IMR-90 (cell line): ENCODE measurements at regions not wholly inside any gene's neighbourhood (a gene's known extent, or its start where the extent isn't known, plus 50 kb on each side); places are given as distances from the start of the nearest gene placed in this dataset.
A peak's percentile ranks its signal among the peaks of the same experiment; 100 is the strongest.

ENCODE experiments used
- ATAC-seq: fragments of 200-7000 bp; cut with Tn5 transposase; 2 replicates; pipeline ENCODE4 v1.9.1; 2020; ENCODE audit warnings: low read depth, mild to moderate bottlenecking, moderate library complexity
- BruUV-seq: library from RNA; stranded (reverse); fragments of 400-500 nt; replicated peaks from 2 replicates; lab custom pipeline; 2021; lab: Mats Ljungman, UMichigan
- CTCF ChIA-PET: fragments of 300-600 bp; formaldehyde crosslinking; extraction: SDS; loops from one replicate; lab custom pipeline; 2021; ENCODE audit warnings: antibody characterized with exemption; lab: Yijun Ruan, JAX
- POLR2A ChIA-PET: fragments of 300-600 bp; sonication (Branson Sonifier 250); formaldehyde crosslinking; loops from one replicate; lab custom pipeline; 2022; ENCODE audit warnings: antibody characterized with exemption; ENCODE audit not compliant: unreplicated experiment; lab: Charles Lee
- DNase-seq: peaks from one replicate; pipeline ENCODE4 v3.0.0; 2013
- H2AFZ ChIP-seq: replicated peaks from 2 replicates; pipeline ENCODE3; 2013; ENCODE audit warnings: low read length, mild to moderate bottlenecking; ENCODE audit not compliant: poor library complexity
- H2AK5ac ChIP-seq: 2 replicates; pipeline ENCODE4 v1.6.1; 2013; ENCODE audit warnings: low read depth, low read length, inconsistent platforms
- H2AK9ac ChIP-seq: replicated peaks from 2 replicates; pipeline ENCODE3; 2013; ENCODE audit warnings: mild to moderate bottlenecking, low read depth, low read length, moderate library complexity; ENCODE audit not compliant: poor library complexity
- H2BK120ac ChIP-seq: 2 replicates; pipeline ENCODE4 v1.6.1; 2013; ENCODE audit warnings: low read depth, low read length, inconsistent platforms
- H2BK15ac ChIP-seq: 3 replicates; pipeline ENCODE4 v1.6.1; 2013; ENCODE audit warnings: low read depth, low read length, inconsistent platforms
- H2BK20ac ChIP-seq: 2 replicates; pipeline ENCODE4 v1.6.1; 2013; ENCODE audit warnings: low read depth, mild to moderate bottlenecking, inconsistent platforms, low read length, moderate library complexity
- H2BK5ac ChIP-seq: 2 replicates; pipeline ENCODE4 v1.6.1; 2013; ENCODE audit warnings: mild to moderate bottlenecking, low read depth, low read length, inconsistent platforms; ENCODE audit not compliant: poor library complexity, severe bottlenecking
- H3K14ac ChIP-seq: replicated peaks from 2 replicates; pipeline ENCODE4 v1.6.1; 2013; ENCODE audit warnings: low read depth, low read length, inconsistent platforms
- H3K18ac ChIP-seq: 2 replicates; pipeline ENCODE4 v1.6.1; 2013; ENCODE audit warnings: low read depth, low read length, control low read depth
- H3K23ac ChIP-seq: 2 replicates; pipeline ENCODE4 v1.6.1; 2013; ENCODE audit warnings: low read depth, low read length, inconsistent platforms
- H3K27ac ChIP-seq: 2 replicates; pipeline ENCODE4 v1.5.1; 2013; ENCODE audit warnings: mild to moderate bottlenecking, control low read depth, low read length; ENCODE audit not compliant: insufficient read depth
- H3K27me3 ChIP-seq: 2 replicates; pipeline ENCODE4 v1.6.1; 2013; ENCODE audit warnings: low read length; ENCODE audit not compliant: control insufficient read depth, insufficient read depth
- H3K36me3 ChIP-seq: 2 replicates; pipeline ENCODE4 v1.6.1; 2013; ENCODE audit warnings: low read length, mixed read lengths; ENCODE audit not compliant: control insufficient read depth, insufficient read depth
- H3K4ac ChIP-seq: 2 replicates; pipeline ENCODE4 v1.6.1; 2013; ENCODE audit warnings: low read depth, low read length, inconsistent platforms
- H3K4me1 ChIP-seq: 2 replicates; pipeline ENCODE4 v1.6.1; 2013; ENCODE audit warnings: low read length, mixed read lengths; ENCODE audit not compliant: control insufficient read depth, insufficient read depth
- H3K4me2 ChIP-seq: 2 replicates; pipeline ENCODE4 v1.6.1; 2013; ENCODE audit warnings: low read depth, mild to moderate bottlenecking, control low read depth, low read length, moderate library complexity
- H3K4me3 ChIP-seq: 2 replicates; pipeline ENCODE4 v1.5.1; 2013; ENCODE audit warnings: low read depth, mild to moderate bottlenecking, control low read depth, low read length, moderate library complexity; ENCODE audit not compliant: insufficient read depth
- H3K56ac ChIP-seq: 2 replicates; pipeline ENCODE4 v1.6.1; 2013; ENCODE audit warnings: low read length, inconsistent platforms; ENCODE audit not compliant: insufficient read depth; ENCODE audit errors: extremely low read depth
- H3K79me1 ChIP-seq, 2 experiments: 2 replicates each; pipeline ENCODE4 v1.6.1; 2013; ENCODE audit warnings: low read length in 2 of 2, inconsistent platforms in 1 of 2, low read depth in 1 of 2
- H3K9ac ChIP-seq: 2 replicates; pipeline ENCODE4 v1.6.1; 2013; ENCODE audit warnings: low read depth, low read length, control low read depth
- H3K9me1 ChIP-seq: 2 replicates; pipeline ENCODE4 v1.6.1; 2013; ENCODE audit warnings: low read length, inconsistent platforms; ENCODE audit not compliant: insufficient read depth
- H3K9me3 ChIP-seq: 2 replicates; pipeline ENCODE4 v1.6.1; 2013; ENCODE audit warnings: low read length; ENCODE audit not compliant: control insufficient read depth, insufficient read depth
- H4K20me1 ChIP-seq: 2 replicates; pipeline ENCODE4 v1.6.1; 2013; ENCODE audit warnings: low read length, inconsistent platforms; ENCODE audit not compliant: insufficient read depth
- H4K5ac ChIP-seq: 2 replicates; pipeline ENCODE4 v1.6.1; 2013; ENCODE audit warnings: mild to moderate bottlenecking, low read depth, low read length, control low read depth
- H4K8ac ChIP-seq, 2 experiments: 2 replicates each; pipeline ENCODE4 v1.6.1; 2013; ENCODE audit warnings: low read depth in 2 of 2, low read length in 2 of 2, control low read depth in 1 of 2, inconsistent platforms in 1 of 2
- H4K91ac ChIP-seq: 2 replicates; pipeline ENCODE4 v1.6.1; 2013; ENCODE audit warnings: low read depth, low read length, inconsistent platforms; ENCODE audit not compliant: insufficient read depth
- FOS ChIP-seq: fragments of 150-350 bp; IDR thresholded peaks from 2 replicates; pipeline ENCODE4 v1.6.1; 2016; ENCODE audit warnings: low read depth, low read length
- MXI1 ChIP-seq: IDR thresholded peaks from 2 replicates; pipeline ENCODE4 v1.6.1; 2012; ENCODE audit warnings: low read depth, mild to moderate bottlenecking, low read length, moderate library complexity, borderline replicate concordance
- NFE2L2 ChIP-seq: fragments of 150-350 bp; IDR thresholded peaks from 2 replicates; pipeline ENCODE4 v1.6.1; 2016; ENCODE audit warnings: low read depth, mild to moderate bottlenecking, low read length
- POLR2A ChIP-seq: IDR thresholded peaks from 2 replicates; pipeline ENCODE4 v1.6.1; 2012; ENCODE audit warnings: mild to moderate bottlenecking, low read depth, low read length
- WGBS, 2 experiments: methylation state at CpG; one replicate each; pipeline versions ENCODE4 v1.1.5 to v1.1.7; 2013; ENCODE audit warnings: missing lambda C conversion rate in 2 of 2; ENCODE audit not compliant: insufficient read length in 1 of 2; ENCODE audit errors: extremely low coverage in 2 of 2; 5-methylcytosine and 5-hydroxymethylcytosine counted together
- dilution Hi-C: fragments of 300-500 bp; cut with HindIII; formaldehyde crosslinking; loops from one replicate; pipeline ENCODE4 v1.14.3; 2018; ENCODE audit warnings: low sequenced_read_pairs; ENCODE audit not compliant: unreplicated experiment
- in situ Hi-C: fragments of 300-500 bp; cut with MboI; formaldehyde crosslinking; loops from 3 replicates; pipeline ENCODE4 v1.14.3; 2019; ENCODE audit warnings: low sequenced_read_pairs, inconsistent platforms, mixed read lengths
- intact Hi-C: fragments of 100-400 bp; cut with micrococcal nuclease; formaldehyde crosslinking; loops from 2 replicates; pipeline ENCODE4 v1.10.0; 2022

DNA sequence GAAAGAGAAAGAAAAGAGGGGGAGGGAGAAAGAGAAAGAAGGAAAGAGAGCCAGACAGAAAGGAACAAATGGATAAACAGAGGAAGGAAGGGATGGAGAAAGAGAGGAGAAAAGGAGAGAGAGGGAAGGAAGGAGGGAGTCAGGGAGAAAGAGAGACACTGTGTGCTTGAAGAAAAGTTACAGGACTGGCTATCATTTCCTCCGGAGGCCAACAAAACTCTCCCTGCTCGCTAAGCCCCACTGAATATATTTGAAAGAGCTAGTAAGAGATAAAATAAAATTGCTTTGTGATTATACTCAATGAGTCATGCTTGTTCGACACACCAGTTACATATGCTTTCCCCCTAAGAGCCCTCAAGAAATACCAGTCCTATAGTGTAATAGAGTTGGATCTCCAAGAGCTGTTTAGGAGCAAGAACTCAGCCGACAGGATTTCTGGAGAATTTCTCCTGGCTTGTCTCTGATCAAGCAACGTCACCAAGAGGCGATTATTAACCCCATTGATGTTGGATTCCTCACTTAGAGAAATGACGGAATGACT lies 102.2 kb downstream of the MXRA5 start:
- ChIA-PET CTCF (no interaction called here), POLR2A (no interaction called here)
- Histone ChIP-seq H2AFZ (no peak overlapping the region), H2BK120ac (peak overlapping the region; percentile 98), H3K14ac (peak overlapping the region; percentile 95), H3K27ac (peak overlapping the region; percentile 91), H3K23ac (peak overlapping the region; percentile 89), H4K8ac (peak overlapping the region; percentile 65 to 94), H3K4ac (peak overlapping the region; percentile 90; the same call in 1 of the 2 replicates), H4K91ac (peak overlapping the region; percentile 78), H3K36me3 (no peaks in the 10 kb centered on the region), H3K9ac (peak overlapping the region; percentile 89), H4K5ac (peak overlapping the region; percentile 100), H3K4me2 (peak overlapping the region; percentile 98), H3K56ac (peak overlapping the region; percentile 89), H3K27me3 (no peaks in the 10 kb centered on the region), H3K79me1 (no peaks in the 10 kb centered on the region), H3K9me3 (peaks cover 1% of the 10 kb centered on the region; the same call in 1 of the 2 replicates), H2AK9ac (no peak overlapping the region), H3K18ac (peak overlapping the region; percentile 100), H2AK5ac (peak overlapping the region; percentile 87; the same call in 1 of the 2 replicates), H2BK15ac (peak overlapping the region; percentile 91), H2BK20ac (peak overlapping the region; percentile 80), H3K4me1 (peaks cover 12% of the 10 kb centered on the region), H4K20me1 (no peaks in the 10 kb centered on the region), H2BK5ac (peak overlapping the region; percentile 99), H3K9me1 (peaks cover 3% of the 10 kb centered on the region; the same call in 1 of the 2 replicates), H3K4me3 (peak overlapping the region; percentile 44; the same call in 1 of the 2 replicates)
- dilution Hi-C loops (no loop called here), intact Hi-C loops (loop anchor here (1.0 to 10.0 kb wide), 2 partner anchors 281 to 304 kb away; no protein-coding TSS in a partner anchor), in situ Hi-C loops (no loop called here)
- BruUV-seq = no TSS peak
- TF ChIP-seq MXI1 (no peak), NFE2L2 (no peak), FOS (peak; percentile 62; the same call in 1 of the 2 replicates), POLR2A (peak; percentile 74; the same call in 1 of the 2 replicates)
- no CpG with 5 or more reads among the region's 7 CpGs for WGBS, 2 experiments
- DNase-seq = peak; percentile 91
- ATAC-seq = peak; percentile 96
